ENCODE measurements at regions not wholly inside any gene's neighbourhood (a gene's known extent, or its start where the extent isn't known, plus 50 kb on each side); places are given as distances from the start of the nearest gene placed in this dataset.

- TF ChIP-seq CTCF (IDR thresholded peaks at IDR 0.05), result no peak
- no peak for TF ChIP-seq POLR2A (IDR thresholded peaks at IDR 0.05; ENCODE audit: low read depth)
- TF ChIP-seq POLR2AphosphoS5 (IDR thresholded peaks at IDR 0.05), result no peak
- no peak for TF ChIP-seq EP300 (IDR thresholded peaks at IDR 0.05)
These were observed 250.1 kb downstream of the NUAK1 start for GRCh38 chr12:105888696-105889095.

Measured in esophagus muscularis mucosa (tissue), 4 donors.